ENCODE measurements at regions not wholly inside any gene's neighbourhood (a gene's known extent, or its start where the extent isn't known, plus 50 kb on each side); places are given as distances from the start of the nearest gene placed in this dataset.

DNA sequence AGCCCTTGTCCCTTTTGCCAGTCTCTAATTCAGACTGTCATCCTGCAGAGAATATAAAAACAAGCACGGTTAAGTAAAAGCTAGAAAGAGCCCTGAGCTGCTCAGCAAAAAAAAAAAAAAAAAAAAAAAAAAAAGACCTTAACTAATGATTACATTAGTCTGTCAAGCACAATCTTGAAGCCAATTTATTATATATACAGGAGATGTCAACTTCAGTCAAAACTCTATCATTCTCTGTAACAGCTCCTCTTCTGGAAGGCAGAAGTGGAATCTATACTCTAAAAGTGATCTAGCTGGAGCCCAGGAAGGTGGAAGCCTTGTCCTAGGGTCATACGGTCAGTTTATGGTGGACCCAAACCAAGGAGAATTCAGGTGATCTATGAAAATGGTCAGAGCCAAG lies 55.2 kb upstream of the UBASH3B start:
- no peak overlapping the region for H4K91ac ChIP-seq (replicated peaks; ENCODE audit: insufficient read length, low read length)
- H3K9ac ChIP-seq (replicated peaks in 1 of 4; ENCODE audit: extremely low read depth in 1 of 4, low read depth in 3 of 4, low read length in 3 of 4): no peak overlapping the region
- FAIRE-seq: no peak
- no peak overlapping the region for H2BK15ac ChIP-seq (ENCODE audit: low read length)
- no peaks in the 10 kb centered on the region for H4K20me1 ChIP-seq (replicated peaks in 1 of 2; ENCODE audit: control insufficient read depth in 1 of 2, insufficient read depth in 2 of 2, low read length in 2 of 2)
- no peaks in the 10 kb centered on the region for H3K36me3 ChIP-seq (ENCODE audit: control insufficient read depth in 2 of 4, insufficient read depth in 4 of 4, low read length in 3 of 4)
- H3K23me2 ChIP-seq (ENCODE audit: low read depth, low read length): no peaks in the 10 kb centered on the region
- H2BK12ac ChIP-seq (ENCODE audit: low read depth, low read length): no peak overlapping the region
- no peak overlapping the region for H4K8ac ChIP-seq (ENCODE audit: extremely low read depth, insufficient read depth, low read length)
- no peaks in the 10 kb centered on the region for H3K79me2 ChIP-seq (ENCODE audit: control insufficient read depth in 1 of 2, insufficient read depth in 2 of 2, low read length in 2 of 2)
- H3K27ac ChIP-seq (ENCODE audit: low read depth, low read length): no peak overlapping the region
- no peak overlapping the region for H2BK5ac ChIP-seq (ENCODE audit: low read depth, low read length)
- H3K27me3 ChIP-seq (replicated peaks in 1 of 4; ENCODE audit: control insufficient read depth in 3 of 4, extremely low read depth in 1 of 4, insufficient read depth in 3 of 4, low read length in 3 of 4): no peaks in the 10 kb centered on the region
- no peak overlapping the region for H3K23ac ChIP-seq (ENCODE audit: insufficient read length)
- no peaks in the 10 kb centered on the region for H3K79me1 ChIP-seq (ENCODE audit: low read depth, low read length)
- H2AK5ac ChIP-seq (ENCODE audit: low read depth, low read length): no peak overlapping the region
- H4K5ac ChIP-seq (ENCODE audit: insufficient read length, low read depth, low read length): no peak overlapping the region
- peaks cover 0 to 6% (median 0%) of the 10 kb centered on the region in 4 experiments; a peak in 2 of 7 replicates for H3K4me1 ChIP-seq (replicated peaks in 1 of 4; ENCODE audit: control insufficient read depth in 3 of 4, insufficient read depth in 4 of 4, low read length in 3 of 4)
- H3K56ac ChIP-seq (replicated peaks; ENCODE audit: insufficient read length, low read depth, low read length): no peak overlapping the region
- no peak overlapping the region for H2BK120ac ChIP-seq (replicated peaks; ENCODE audit: low read depth, low read length)
- WGBS, 2 experiments (ENCODE audit: extremely low coverage in 1 of 2, insufficient coverage in 1 of 2, insufficient read length in 1 of 2, insufficient replicate concordance in 2 of 2, low coverage in 1 of 2, low lambda C conversion rate in 2 of 2, missing lambda C conversion rate in 1 of 2): 91% methylated on average over 2 of the region's 2 CpGs; no CpG with 5 or more reads in 1 of the 2 experiments
- no peak overlapping the region for H3K18ac ChIP-seq (ENCODE audit: extremely low read depth, low read length)
- POLR2A ChIA-PET (ENCODE audit: partially characterized antibody): no interaction called here
- H2BK20ac ChIP-seq (ENCODE audit: low read length): no peak overlapping the region
- CTCF ChIA-PET (ENCODE audit: partially characterized antibody): interaction anchor here (0.7 to 2.2 kb wide), 4 partner anchors 19 to 196 kb away, joined by 3 to 5 read pairs (median 4); no protein-coding TSS in a partner anchor
- no peak overlapping the region for H3K4ac ChIP-seq (replicated peaks; ENCODE audit: insufficient read length, low read depth, low read length)
- peaks cover 0 to 2% of the 10 kb centered on the region in 2 experiments; a peak in 1 of 4 replicates for H3K9me3 ChIP-seq (ENCODE audit: insufficient read depth in 2 of 2, low read depth in 1 of 2, low read length in 1 of 2)
- TF ChIP-seq MAFK (IDR thresholded peaks at IDR 0.05; ENCODE audit: low read depth, low read length) (no peak), SP4 (IDR thresholded peaks at IDR 0.05; ENCODE audit: low read length) (no peak), EGR1 (IDR thresholded peaks at IDR 0.05; ENCODE audit: borderline replicate concordance, low read depth, low read length) (no peak), CREB1 (IDR thresholded peaks at IDR 0.05) (no peak), POU5F1 (IDR thresholded peaks at IDR 0.05; ENCODE audit: low read depth, low read length) (no peak), TCF12 (IDR thresholded peaks at IDR 0.05; ENCODE audit: low read depth, low read length) (no peak), SAP30 (IDR thresholded peaks at IDR 0.05; ENCODE audit: insufficient read depth, insufficient replicate concordance, low read length) (no peak), RFX5 (IDR thresholded peaks at IDR 0.05; ENCODE audit: borderline replicate concordance, low read depth, low read length) (no peak), EP300 (IDR thresholded peaks at IDR 0.05; ENCODE audit: borderline replicate concordance in 1 of 2, low read depth in 2 of 2, low read length in 2 of 2) (no peak), ZNF274 (IDR thresholded peaks at IDR 0.05; ENCODE audit: borderline replicate concordance, extremely low read depth, low read length) (no peak)
- TF ChIP-seq, protein P1, sequence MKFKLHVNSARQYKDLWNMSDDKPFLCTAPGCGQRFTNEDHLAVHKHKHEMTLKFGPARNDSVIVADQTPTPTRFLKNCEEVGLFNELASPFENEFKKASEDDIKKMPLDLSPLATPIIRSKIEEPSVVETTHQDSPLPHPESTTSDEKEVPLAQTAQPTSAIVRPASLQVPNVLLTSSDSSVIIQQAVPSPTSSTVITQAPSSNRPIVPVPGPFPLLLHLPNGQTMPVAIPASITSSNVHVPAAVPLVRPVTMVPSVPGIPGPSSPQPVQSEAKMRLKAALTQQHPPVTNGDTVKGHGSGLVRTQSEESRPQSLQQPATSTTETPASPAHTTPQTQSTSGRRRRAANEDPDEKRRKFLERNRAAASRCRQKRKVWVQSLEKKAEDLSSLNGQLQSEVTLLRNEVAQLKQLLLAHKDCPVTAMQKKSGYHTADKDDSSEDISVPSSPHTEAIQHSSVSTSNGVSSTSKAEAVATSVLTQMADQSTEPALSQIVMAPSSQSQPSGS (IDR thresholded peaks at IDR 0.05; ENCODE audit: low read length): no peak
- TF ChIP-seq, protein P2, sequence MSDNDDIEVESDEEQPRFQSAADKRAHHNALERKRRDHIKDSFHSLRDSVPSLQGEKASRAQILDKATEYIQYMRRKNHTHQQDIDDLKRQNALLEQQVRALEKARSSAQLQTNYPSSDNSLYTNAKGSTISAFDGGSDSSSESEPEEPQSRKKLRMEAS (IDR thresholded peaks at IDR 0.05): no peak
- TF ChIP-seq, protein P3, sequence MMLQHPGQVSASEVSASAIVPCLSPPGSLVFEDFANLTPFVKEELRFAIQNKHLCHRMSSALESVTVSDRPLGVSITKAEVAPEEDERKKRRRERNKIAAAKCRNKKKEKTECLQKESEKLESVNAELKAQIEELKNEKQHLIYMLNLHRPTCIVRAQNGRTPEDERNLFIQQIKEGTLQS (IDR thresholded peaks at IDR 0.05; ENCODE audit: insufficient read depth, low read depth, low read length): no peak
- no peak overlapping the region for H3K4me2 ChIP-seq (ENCODE audit: insufficient read depth in 1 of 2, low read depth in 2 of 2, low read length in 2 of 2)
- H2AFZ ChIP-seq (ENCODE audit: low read length): no peak overlapping the region
- H3K4me3 ChIP-seq (ENCODE audit: extremely low read depth in 1 of 4, insufficient read depth in 2 of 4, low read depth in 3 of 4, low read length in 4 of 4): no peak overlapping the region
- no peak for DNase-seq (ENCODE audit: low read depth in 1 of 2, low spot score in 2 of 2)
- H3K14ac ChIP-seq (ENCODE audit: insufficient read length): no peak overlapping the region

Measured in H1 (cell line).